ENCODE measurements at regions not wholly inside any gene's neighbourhood (a gene's known extent, or its start where the extent isn't known, plus 50 kb on each side); places are given as distances from the start of the nearest gene placed in this dataset.
"Not testable (repeated sequence)": the region's sequence is repeated elsewhere in the genome, so short reads cannot be mapped to it uniquely, and the experiment has no call there.

DNA sequence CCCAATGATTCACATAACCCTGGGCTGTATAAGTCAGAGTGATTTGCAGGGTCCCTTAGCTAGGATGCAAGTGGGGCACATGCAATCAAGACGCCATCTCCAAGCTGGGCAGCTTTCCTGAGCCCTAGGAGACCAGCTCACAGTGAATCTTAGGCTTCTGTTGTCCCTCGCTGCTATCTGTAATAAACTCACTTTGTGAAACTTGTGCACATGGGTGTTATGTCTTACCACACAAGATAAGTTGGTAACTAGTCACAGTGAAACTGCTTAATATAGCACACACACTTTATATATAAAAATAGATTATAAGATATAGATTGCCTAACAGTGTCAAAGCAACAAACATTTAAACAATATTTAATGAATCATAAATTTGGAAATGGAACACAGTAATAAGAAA, 658.5 kb downstream of the SLCO4C1 start:
- DNase-seq (ENCODE audit: low read depth) (no peak), FAIRE-seq (no peak)
- no peaks in the 10 kb centered on the region for H3K27me3 ChIP-seq (ENCODE audit: control insufficient read depth, insufficient read depth, low read length)
- H3K36me3 ChIP-seq (ENCODE audit: control insufficient read depth, insufficient read depth, low read length) = no peaks in the 10 kb centered on the region
- TF ChIP-seq, protein P1, sequence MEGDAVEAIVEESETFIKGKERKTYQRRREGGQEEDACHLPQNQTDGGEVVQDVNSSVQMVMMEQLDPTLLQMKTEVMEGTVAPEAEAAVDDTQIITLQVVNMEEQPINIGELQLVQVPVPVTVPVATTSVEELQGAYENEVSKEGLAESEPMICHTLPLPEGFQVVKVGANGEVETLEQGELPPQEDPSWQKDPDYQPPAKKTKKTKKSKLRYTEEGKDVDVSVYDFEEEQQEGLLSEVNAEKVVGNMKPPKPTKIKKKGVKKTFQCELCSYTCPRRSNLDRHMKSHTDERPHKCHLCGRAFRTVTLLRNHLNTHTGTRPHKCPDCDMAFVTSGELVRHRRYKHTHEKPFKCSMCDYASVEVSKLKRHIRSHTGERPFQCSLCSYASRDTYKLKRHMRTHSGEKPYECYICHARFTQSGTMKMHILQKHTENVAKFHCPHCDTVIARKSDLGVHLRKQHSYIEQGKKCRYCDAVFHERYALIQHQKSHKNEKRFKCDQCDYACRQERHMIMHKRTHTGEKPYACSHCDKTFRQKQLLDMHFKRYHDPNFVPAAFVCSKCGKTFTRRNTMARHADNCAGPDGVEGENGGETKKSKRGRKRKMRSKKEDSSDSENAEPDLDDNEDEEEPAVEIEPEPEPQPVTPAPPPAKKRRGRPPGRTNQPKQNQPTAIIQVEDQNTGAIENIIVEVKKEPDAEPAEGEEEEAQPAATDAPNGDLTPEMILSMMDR (IDR thresholded peaks at IDR 0.05; ENCODE audit: insufficient read depth, low read length, severe bottlenecking) = no peak
- H3K4me3 ChIP-seq (ENCODE audit: low read depth, low read length) = no peak overlapping the region

DNA sequence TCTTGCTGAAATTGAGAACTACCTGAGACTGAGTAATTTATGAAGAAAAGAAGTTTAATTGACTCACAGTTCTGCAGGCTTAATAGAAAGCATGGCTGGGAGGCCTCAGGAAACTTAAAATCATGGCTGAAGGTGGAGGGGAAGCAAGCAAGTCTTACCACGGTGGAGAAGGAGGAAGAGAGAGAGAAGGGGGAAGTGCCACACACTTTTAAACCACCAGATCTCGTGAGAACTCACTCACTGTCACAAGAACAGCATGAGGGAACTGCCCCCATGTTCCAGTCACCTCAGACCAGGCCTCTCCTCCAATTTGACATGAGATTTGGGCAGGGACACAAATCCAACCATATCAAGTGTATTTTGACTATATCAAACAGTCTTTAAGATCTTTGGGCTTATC, 668.3 kb downstream of the SLCO4C1 start:
- H3K27me3 ChIP-seq (ENCODE audit: control insufficient read depth, insufficient read depth, low read length); H3K36me3 ChIP-seq (ENCODE audit: control insufficient read depth, insufficient read depth, low read length); DNase-seq (ENCODE audit: low read depth); H3K4me3 ChIP-seq (ENCODE audit: low read depth, low read length); FAIRE-seq: not testable (repeated sequence)

DNA sequence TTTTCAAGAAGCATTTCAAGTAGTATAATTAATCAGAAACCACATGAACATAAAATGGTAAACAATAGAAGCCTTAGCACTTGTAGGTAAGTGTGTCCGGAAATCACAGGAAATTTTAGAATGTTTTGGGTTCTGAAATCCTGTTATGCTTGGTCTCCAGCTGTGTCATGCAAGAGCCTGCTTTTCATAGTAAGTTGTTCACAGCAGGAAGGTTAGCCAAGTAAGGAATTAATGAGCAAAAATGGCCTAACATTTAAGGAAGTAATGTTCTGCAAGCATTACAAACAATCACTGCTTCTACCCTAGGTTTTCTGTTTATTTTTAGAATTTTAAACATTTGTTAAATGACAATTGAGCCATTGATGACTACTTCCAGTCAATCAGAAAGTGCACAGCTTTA, 669.5 kb downstream of the SLCO4C1 start:
- H3K27me3 ChIP-seq (ENCODE audit: control insufficient read depth, insufficient read depth, low read length) = no peaks in the 10 kb centered on the region
- no peak overlapping the region for H3K4me3 ChIP-seq (ENCODE audit: low read depth, low read length)
- FAIRE-seq = no peak
- DNase-seq (ENCODE audit: low read depth) = no peak
- no peaks in the 10 kb centered on the region for H3K36me3 ChIP-seq (ENCODE audit: control insufficient read depth, insufficient read depth, low read length)
- TF ChIP-seq, protein P1 (IDR thresholded peaks at IDR 0.05; ENCODE audit: insufficient read depth, low read length, severe bottlenecking) = no peak

DNA sequence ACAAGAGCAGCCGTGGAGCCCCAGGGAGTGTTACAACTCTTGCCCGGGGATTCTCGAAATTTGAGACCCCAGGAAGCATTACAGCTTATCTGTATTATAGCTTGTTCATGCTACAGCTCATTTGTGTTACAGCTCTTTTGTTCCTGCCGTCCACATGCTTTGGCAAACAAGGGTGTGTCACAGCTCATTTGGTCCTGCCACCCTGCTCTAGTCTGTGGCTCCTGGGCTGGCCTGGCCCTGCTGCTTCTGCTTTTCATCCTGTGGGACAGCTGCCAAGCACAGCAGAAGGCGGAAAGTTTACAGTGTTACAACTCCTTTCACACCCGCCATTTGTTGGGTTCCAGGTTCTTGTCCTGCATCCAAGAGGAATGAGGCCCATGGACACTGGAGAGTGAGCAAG, 685.0 kb downstream of the SLCO4C1 start:
- Histone ChIP-seq H3K36me3 (ENCODE audit: control insufficient read depth, insufficient read depth, low read length) (no peaks in the 10 kb centered on the region), H3K4me3 (ENCODE audit: low read depth, low read length) (no peak overlapping the region), H3K27me3 (ENCODE audit: control insufficient read depth, insufficient read depth, low read length) (no peaks in the 10 kb centered on the region)
- FAIRE-seq (no peak), DNase-seq (ENCODE audit: low read depth) (no peak)
- TF ChIP-seq, protein P1 (IDR thresholded peaks at IDR 0.05; ENCODE audit: insufficient read depth, low read length, severe bottlenecking) = no peak

DNA sequence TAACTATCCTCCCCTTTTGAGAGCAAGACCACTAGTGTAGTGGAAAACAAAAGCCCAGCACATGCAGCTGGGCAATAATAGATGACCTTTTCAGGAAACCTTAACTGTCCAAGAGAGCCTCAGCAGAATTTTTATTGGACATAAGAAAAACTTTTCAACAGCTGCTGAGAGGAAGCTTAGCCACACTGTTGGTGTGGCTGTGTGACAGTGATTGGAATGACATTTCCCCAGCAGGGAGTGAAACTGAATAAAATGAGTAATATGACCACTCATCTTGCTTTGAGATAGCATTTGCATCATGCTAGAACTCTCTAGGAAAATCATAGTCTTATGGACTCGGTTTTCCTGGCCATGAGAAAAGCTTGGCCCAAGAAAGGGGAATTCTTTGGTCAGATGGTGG, 687.8 kb downstream of the SLCO4C1 start:
- DNase-seq (ENCODE audit: low read depth) = no peak
- peak; percentile 83 for FAIRE-seq

DNA sequence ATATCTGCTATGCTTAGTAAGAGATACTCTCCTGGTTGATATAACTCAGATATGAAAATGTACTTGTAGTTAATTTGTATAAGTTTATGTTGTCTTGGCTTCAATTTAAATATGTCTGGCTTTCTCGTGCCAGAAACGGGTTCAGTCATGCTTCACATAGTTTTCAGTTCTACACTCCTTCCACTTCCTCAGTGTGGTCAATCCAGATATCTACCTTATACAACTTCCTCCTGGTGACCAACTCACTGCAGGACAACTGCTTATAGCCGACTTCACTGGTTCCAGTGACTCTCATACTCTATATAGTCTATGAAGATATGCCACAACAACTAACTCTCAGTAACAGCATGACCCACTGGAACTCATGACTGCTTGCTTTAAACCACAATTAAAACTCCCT, 690.4 kb downstream of the SLCO4C1 start:
- no peaks in the 10 kb centered on the region for H3K36me3 ChIP-seq (ENCODE audit: control insufficient read depth, insufficient read depth, low read length)
- H3K27me3 ChIP-seq (ENCODE audit: control insufficient read depth, insufficient read depth, low read length) = no peaks in the 10 kb centered on the region
- DNase-seq (ENCODE audit: low read depth) = no peak
- FAIRE-seq = no peak
- TF ChIP-seq, protein P1 (IDR thresholded peaks at IDR 0.05; ENCODE audit: insufficient read depth, low read length, severe bottlenecking) = no peak
- no peak overlapping the region for H3K4me3 ChIP-seq (ENCODE audit: low read depth, low read length)

More for the DNA sequence above, 687.8 kb downstream of the SLCO4C1 start:
- Histone ChIP-seq H3K27me3 (ENCODE audit: control insufficient read depth, insufficient read depth, low read length) (no peaks in the 10 kb centered on the region), H3K36me3 (ENCODE audit: control insufficient read depth, insufficient read depth, low read length) (no peaks in the 10 kb centered on the region), H3K4me3 (ENCODE audit: low read depth, low read length) (no peak overlapping the region)
- TF ChIP-seq, protein P1 (IDR thresholded peaks at IDR 0.05; ENCODE audit: insufficient read depth, low read length, severe bottlenecking) = no peak

All from bronchial epithelial cell (primary cell).